Lower leg skin (tissue), 3 donors: ENCODE measurements at regions not wholly inside any gene's neighbourhood (a gene's known extent, or its start where the extent isn't known, plus 50 kb on each side); places are given as distances from the start of the nearest gene placed in this dataset.

Experiments
- POLR2A ChIP-seq, 2 donors: fragments of 450-650 bp; IDR thresholded peaks; one replicate each; pipeline ENCODE4 v1.6.1; 2016 to 2017; ENCODE audit warnings: antibody characterized with exemption in 2 of 2, mild to moderate bottlenecking in 1 of 2, moderate library complexity in 1 of 2
- TF ChIP-seq, protein P1 (sequence below), 3 donors: fragments of 450-650 bp; IDR thresholded peaks; one replicate each; pipeline ENCODE4 v1.5.1; 2016; ENCODE audit warnings: antibody characterized with exemption in 3 of 3, mild to moderate bottlenecking in 3 of 3, moderate library complexity in 2 of 3

DNA sequence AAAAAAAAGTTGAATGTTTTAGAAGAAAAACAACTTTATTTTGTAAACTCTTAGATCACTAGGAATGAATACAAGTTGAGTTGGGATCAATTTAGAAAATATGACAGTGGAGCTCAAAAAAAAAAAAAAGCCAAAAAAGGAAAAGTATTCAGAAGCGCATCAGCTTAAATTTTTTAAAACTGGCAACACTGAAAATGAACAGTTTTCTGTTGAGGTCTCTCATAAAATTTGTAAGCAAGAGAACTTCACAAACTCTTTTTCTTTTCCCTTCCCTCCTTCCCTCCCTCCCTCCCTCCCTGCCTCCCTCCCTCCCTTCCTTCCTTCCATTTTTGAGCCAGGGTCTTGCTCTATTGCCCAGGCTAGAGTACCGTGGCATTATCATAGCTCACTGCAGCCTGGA, 143.9 kb downstream of the B3GNT2 start:
- TF ChIP-seq, protein P1, sequence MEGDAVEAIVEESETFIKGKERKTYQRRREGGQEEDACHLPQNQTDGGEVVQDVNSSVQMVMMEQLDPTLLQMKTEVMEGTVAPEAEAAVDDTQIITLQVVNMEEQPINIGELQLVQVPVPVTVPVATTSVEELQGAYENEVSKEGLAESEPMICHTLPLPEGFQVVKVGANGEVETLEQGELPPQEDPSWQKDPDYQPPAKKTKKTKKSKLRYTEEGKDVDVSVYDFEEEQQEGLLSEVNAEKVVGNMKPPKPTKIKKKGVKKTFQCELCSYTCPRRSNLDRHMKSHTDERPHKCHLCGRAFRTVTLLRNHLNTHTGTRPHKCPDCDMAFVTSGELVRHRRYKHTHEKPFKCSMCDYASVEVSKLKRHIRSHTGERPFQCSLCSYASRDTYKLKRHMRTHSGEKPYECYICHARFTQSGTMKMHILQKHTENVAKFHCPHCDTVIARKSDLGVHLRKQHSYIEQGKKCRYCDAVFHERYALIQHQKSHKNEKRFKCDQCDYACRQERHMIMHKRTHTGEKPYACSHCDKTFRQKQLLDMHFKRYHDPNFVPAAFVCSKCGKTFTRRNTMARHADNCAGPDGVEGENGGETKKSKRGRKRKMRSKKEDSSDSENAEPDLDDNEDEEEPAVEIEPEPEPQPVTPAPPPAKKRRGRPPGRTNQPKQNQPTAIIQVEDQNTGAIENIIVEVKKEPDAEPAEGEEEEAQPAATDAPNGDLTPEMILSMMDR (IDR thresholded peaks at IDR 0.05), result no peak
- no peak for TF ChIP-seq POLR2A (IDR thresholded peaks at IDR 0.05)
